ENCODE measurements at regions not wholly inside any gene's neighbourhood (a gene's known extent, or its start where the extent isn't known, plus 50 kb on each side); places are given as distances from the start of the nearest gene placed in this dataset.

- DNase-seq (ENCODE audit: low read depth, low spot score): no peak
Measured at GRCh38 chr20:57879779-57880570, 170.2 kb upstream of the PMEPA1 start.

GRCh38 chr20:57879437-57879778, 169.6 kb upstream of the PMEPA1 start:
- DNase-seq (ENCODE audit: low read depth, low spot score): no peak

GRCh38 chr20:57878786-57879424, 169.1 kb upstream of the PMEPA1 start:
- no peak for DNase-seq (ENCODE audit: low read depth, low spot score)

GRCh38 chr20:57877995-57878394, 168.2 kb upstream of the PMEPA1 start:
- DNase-seq (ENCODE audit: low read depth, low spot score): no peak

- DNase-seq (ENCODE audit: low read depth, low spot score): no peak
Measured at GRCh38 chr20:57877131-57877824, 167.5 kb upstream of the PMEPA1 start.

DNA sequence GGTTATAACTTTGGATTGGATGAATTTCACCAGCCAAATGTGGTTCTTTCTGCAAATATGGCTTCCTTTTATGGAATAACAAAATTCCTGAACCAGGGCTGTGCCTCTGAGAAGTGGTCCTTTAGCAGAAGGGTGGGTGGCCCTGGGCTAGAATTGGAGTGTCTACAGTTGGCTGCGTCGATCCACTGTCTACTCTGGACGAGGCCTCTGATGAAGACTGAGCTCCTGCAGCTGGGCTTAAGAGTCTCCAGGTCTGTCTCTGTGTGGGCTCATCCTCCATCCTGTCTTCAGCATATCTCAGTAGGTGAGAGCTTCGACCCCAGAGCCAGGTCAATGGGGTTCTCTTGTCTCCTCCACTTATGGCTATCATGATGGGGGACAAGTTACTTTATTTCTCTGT, 166.3 kb upstream of the PMEPA1 start:
- DNase-seq (ENCODE audit: low read depth, low spot score): no peak

GRCh38 chr20:57874141-57874540, 164.3 kb upstream of the PMEPA1 start:
- no peak for DNase-seq (ENCODE audit: low read depth, low spot score)

DNA sequence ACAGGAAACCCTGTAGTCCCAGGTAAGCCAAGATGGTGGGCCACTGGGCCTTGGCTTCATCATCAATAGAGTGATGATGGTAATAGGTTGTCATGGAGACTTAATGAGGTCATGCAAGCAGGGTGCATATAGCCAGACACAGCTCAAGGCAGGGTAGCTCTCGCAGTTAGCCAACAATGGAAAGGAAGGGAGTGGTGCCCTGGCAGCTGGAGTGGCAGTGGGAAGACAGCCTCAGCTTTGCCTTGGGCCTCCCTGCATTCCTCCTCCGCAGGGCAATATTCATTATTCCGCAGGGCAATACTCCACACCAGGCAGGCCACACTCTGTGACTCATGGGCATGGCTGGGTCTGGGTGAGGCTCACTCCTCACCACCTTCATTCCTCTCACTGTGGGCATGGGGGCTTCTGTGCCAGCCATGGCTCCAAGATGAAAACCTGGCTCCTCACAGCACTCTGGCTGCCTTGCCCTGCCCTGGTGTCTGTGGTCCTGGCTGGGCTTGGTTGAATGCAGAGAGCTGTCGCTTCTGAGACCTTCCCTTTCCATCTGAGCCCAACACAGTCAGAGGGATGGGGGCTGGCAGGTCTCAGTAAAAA, 163.1 kb upstream of the PMEPA1 start:
- no peak for DNase-seq (ENCODE audit: low read depth, low spot score)

DNA sequence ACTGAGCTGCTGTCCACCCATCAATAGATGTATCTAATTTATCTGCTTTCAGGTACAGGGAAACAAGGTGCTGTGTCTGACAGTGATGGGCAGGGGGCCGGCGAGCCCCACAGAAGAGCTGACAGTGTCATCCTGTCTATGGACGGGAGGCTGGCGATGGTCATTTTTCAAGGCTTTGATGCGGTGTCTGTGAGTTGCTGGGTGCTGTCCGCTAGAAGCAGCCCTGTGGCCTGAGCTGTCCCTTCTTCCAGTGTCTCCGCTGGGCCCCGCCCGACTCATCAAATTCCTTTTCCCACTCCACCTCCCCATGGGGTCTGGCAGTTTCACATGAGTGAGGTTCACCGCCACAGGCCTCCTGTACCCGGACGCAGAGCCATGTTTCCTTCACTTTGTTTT, 161.4 kb upstream of the PMEPA1 start:
- DNase-seq (ENCODE audit: low read depth, low spot score): no peak

- DNase-seq (ENCODE audit: low read depth, low spot score): no peak
Measured at GRCh38 chr20:57870597-57871236, 160.9 kb upstream of the PMEPA1 start.

GRCh38 chr20:57869951-57870315, 160.1 kb upstream of the PMEPA1 start:
- DNase-seq (ENCODE audit: low read depth, low spot score): no peak

DNA sequence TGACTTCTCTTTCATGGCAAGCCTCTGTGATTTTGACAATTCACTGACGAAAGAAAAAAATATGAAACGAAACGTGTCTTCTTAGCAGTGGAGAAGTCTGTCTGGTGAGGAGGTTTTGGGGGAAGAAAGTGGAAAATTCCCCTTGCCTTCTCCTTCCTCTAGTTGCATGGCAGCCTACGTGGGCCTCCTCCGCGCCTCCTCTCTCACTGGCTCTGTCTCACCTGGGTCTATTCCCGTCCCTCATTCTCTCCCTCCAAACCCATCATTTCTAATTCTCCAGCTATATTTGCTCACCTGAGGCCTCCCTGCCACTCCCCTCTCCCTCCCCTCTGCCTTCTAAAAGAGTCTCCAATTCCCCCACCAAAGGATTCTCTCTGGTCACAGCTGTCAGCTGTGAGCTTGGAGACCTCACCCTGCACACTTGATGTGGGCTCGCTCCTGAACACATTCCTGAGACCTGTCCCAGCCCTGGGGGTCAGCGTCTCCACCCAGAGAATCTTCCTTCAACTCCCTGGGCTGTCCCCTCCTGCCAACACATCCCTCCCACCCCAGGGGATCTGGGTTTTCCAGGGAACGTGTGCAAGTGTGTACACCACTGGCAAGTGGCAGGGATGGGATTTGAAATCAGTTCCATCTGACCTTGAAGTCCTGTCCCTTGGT, 159.6 kb upstream of the PMEPA1 start:
- no peak for DNase-seq (ENCODE audit: low read depth, low spot score)

GRCh38 chr20:57868310-57868709, 158.5 kb upstream of the PMEPA1 start:
- DNase-seq (ENCODE audit: low read depth, low spot score): no peak

DNA sequence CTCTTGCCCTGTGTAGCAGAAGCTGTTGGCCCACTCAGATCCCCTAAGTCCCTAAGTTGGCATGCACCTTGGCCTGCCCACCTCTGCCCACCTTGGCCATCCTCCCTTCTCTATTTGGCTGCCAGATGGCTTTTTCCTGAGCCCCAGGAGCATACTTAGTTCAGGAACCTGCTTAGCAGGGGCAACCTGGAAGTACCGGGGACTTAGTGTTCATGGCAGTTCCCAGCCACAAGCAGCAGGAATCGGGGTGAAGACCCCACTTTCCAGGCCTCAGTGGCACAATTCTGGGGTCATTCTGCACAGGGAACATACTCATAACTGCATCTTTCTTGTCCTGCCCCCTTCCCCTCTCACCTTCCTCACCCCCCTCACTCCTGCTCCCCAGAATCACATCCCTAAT, 158.0 kb upstream of the PMEPA1 start:
- DNase-seq (ENCODE audit: low read depth, low spot score): no peak

- no peak for DNase-seq (ENCODE audit: low read depth, low spot score)
Measured at GRCh38 chr20:57867181-57867803, 157.5 kb upstream of the PMEPA1 start.

- DNase-seq (ENCODE audit: low read depth, low spot score): no peak
Measured at GRCh38 chr20:57866250-57867106, 156.7 kb upstream of the PMEPA1 start.

DNA sequence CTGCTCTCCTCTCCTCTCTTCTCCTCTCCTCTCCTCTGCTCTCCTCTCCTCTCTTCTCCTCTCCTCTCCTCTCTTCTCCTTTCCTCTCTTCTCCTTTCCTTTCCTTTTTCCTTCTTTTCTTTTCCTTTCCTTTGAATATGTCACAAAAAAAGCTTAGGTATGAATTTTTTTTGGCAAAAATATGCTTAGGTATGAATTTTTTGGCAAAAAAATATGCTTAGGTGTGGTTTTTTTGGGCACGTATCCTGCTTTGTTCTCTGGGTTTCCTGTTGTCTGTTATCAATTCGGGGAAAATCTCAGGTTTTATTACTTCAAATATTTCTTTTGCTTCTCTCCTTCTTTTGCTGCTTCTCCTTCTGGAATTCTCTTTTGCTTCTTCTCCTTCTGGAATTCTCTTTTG, 155.5 kb upstream of the PMEPA1 start:
- no peak for DNase-seq (ENCODE audit: low read depth, low spot score)

- DNase-seq (ENCODE audit: low read depth, low spot score): no peak
Measured at GRCh38 chr20:57860576-57860975, 150.8 kb upstream of the PMEPA1 start.

DNA sequence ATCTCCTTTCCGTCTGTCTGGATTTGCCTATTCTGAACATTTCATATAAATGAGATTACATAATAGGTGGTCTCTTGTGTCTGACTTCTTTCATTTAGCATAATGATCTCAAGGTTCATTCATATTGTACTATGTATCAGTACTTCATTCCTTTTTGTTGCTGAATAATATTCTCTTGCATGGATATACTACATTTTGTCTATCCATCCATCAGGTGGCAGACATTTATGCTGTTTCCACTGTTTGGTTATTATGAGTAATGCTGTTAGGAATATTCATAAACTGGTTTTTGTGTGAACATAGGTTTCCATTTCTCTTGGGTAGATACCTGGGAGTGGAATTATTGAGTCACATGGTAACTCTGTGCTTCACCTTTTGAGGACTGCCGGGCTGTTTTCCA, 148.2 kb upstream of the PMEPA1 start:
- DNase-seq (ENCODE audit: low read depth, low spot score): no peak

DNA sequence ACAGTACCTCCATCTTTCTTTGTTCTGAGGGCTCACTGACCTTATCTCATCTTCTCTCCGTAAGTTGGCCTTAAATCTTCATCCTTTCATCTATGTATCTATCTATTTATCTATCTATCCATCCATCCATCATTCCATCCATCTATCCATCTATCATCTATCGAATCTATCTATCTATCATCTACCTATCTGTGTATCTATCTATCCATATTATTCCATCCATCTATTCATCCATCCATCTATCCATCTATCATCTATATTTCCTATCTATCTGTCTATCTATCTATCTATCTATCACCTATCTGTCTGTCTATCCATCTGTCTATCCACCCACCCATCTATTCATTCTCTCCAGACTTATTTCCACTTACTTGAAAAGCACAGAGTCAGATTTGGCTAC, 147.3 kb upstream of the PMEPA1 start:
- no peak for DNase-seq (ENCODE audit: low read depth, low spot score)

Data from ELF-1 (cell line).